Endothelial cell of umbilical vein (primary cell): ENCODE measurements at regions not wholly inside any gene's neighbourhood (a gene's known extent, or its start where the extent isn't known, plus 50 kb on each side); places are given as distances from the start of the nearest gene placed in this dataset.

Experiments
- BruUV-seq: library from RNA; stranded (reverse); fragments of 400-500 nt; replicated peaks from 2 replicates; lab custom pipeline; 2021; lab: Mats Ljungman, UMichigan
- CTCF ChIA-PET: fragments of 300-600, 350-600 bp; sonication (Branson Sonifier 250); formaldehyde crosslinking; loops from one replicate; lab custom pipeline; 2021; ENCODE audit warnings: antibody characterized with exemption, inconsistent platforms; lab: Charles Lee
- POLR2A ChIA-PET: fragments of 300-600, 350-600 bp; sonication (Branson Sonifier 250); formaldehyde crosslinking; loops from one replicate; lab custom pipeline; 2021; ENCODE audit warnings: antibody characterized with exemption, inconsistent platforms; lab: Charles Lee
- DNase-seq: peaks from one replicate; pipeline ENCODE4 v3.0.0-alpha.2; 2011; ENCODE audit warnings: low read depth, low spot score
- FAIRE-seq: peaks from 2 replicates; lab custom pipeline; 2011; peaks lifted over from hg19 to GRCh38; lab: Jason Lieb, UNC
- H2AFZ ChIP-seq: 2 replicates; pipeline ENCODE4 v1.6.0; 2012; ENCODE audit warnings: low read depth, low read length, control low read depth, inconsistent platforms
- H3K27ac ChIP-seq: 2 replicates; pipeline ENCODE4 v1.5.1; 2011; ENCODE audit warnings: low read depth, mild to moderate bottlenecking, control low read depth, low read length, moderate library complexity; ENCODE audit not compliant: insufficient read depth
- H3K27me3 ChIP-seq, 2 experiments: 2 replicates each; pipeline versions ENCODE4 v1.6.0 to v1.6.1; 2011; ENCODE audit warnings: low read length in 2 of 2, mixed read lengths in 1 of 2; ENCODE audit not compliant: control insufficient read depth in 2 of 2, insufficient read depth in 2 of 2
- H3K36me3 ChIP-seq, 2 experiments: 2 replicates in 1 of 2; 3 replicates in 1 of 2; pipeline ENCODE4 v1.5.1; 2011; ENCODE audit warnings: low read length in 2 of 2, mild to moderate bottlenecking in 1 of 2, moderate library complexity in 1 of 2; ENCODE audit not compliant: control insufficient read depth in 2 of 2, insufficient read depth in 2 of 2; ENCODE audit errors: extremely low read depth in 1 of 2
- H3K4me1 ChIP-seq: 3 replicates; pipeline ENCODE4 v1.5.1; 2011; ENCODE audit warnings: mild to moderate bottlenecking, low read length; ENCODE audit not compliant: control insufficient read depth, insufficient read depth; ENCODE audit errors: extremely low read depth
- H3K4me2 ChIP-seq: 2 replicates; pipeline ENCODE4 v1.6.1; 2011; ENCODE audit warnings: low read length, control low read depth, mixed read lengths; ENCODE audit not compliant: insufficient read depth
- H3K4me3 ChIP-seq, 3 experiments: fragments of 200-600 bp in 1 of 3; sonication (generic), shearing (Covaris generic) in 1 of 3; replicated peaks in 1 of 3; 2 replicates each; pipeline ENCODE4 v1.5.1; 2011 to 2016; ENCODE audit warnings: control low read depth in 3 of 3, low read length in 3 of 3, mild to moderate bottlenecking in 2 of 3, inconsistent platforms in 1 of 3, low read depth in 1 of 3, moderate library complexity in 1 of 3; ENCODE audit not compliant: insufficient read depth in 1 of 3
- H3K79me2 ChIP-seq: 2 replicates; pipeline ENCODE4 v1.6.0; 2012; ENCODE audit warnings: low read length, inconsistent platforms; ENCODE audit not compliant: control insufficient read depth, insufficient read depth
- H3K9ac ChIP-seq: replicated peaks from 2 replicates; pipeline ENCODE3; 2011; ENCODE audit warnings: low read length, control low read depth; ENCODE audit not compliant: insufficient read depth; ENCODE audit errors: extremely low read depth
- H3K9me1 ChIP-seq: replicated peaks from 3 replicates; pipeline ENCODE4 v1.6.0; 2011; ENCODE audit warnings: mild to moderate bottlenecking, low read length; ENCODE audit not compliant: control insufficient read depth, insufficient read depth; ENCODE audit errors: extremely low read depth
- H3K9me3 ChIP-seq: replicated peaks from 2 replicates; pipeline ENCODE4 v1.5.1; 2012; ENCODE audit warnings: low read length, inconsistent platforms; ENCODE audit not compliant: control insufficient read depth, insufficient read depth
- H4K20me1 ChIP-seq: replicated peaks from 2 replicates; pipeline ENCODE3; 2011; ENCODE audit warnings: mild to moderate bottlenecking, low read length; ENCODE audit not compliant: control insufficient read depth, insufficient read depth; ENCODE audit errors: extremely low read depth
- EZH2 ChIP-seq: IDR thresholded peaks from 2 replicates; pipeline ENCODE4 v1.6.1; 2012; ENCODE audit warnings: borderline replicate concordance, low read depth, mild to moderate bottlenecking, moderate library complexity, low read length, inconsistent platforms; ENCODE audit not compliant: severe bottlenecking
- JUN ChIP-seq: IDR thresholded peaks from 2 replicates; pipeline ENCODE4 v1.6.1; 2011; ENCODE audit warnings: borderline replicate concordance, low read depth; ENCODE audit not compliant: insufficient read length, insufficient read depth
- MYC ChIP-seq: IDR thresholded peaks from one replicate; pipeline ENCODE4 v1.6.1; 2011; ENCODE audit warnings: mild to moderate bottlenecking, low read depth, low read length
- POLR2AphosphoS5 ChIP-seq: IDR thresholded peaks from 2 replicates; pipeline ENCODE4 v1.6.1; 2012; ENCODE audit warnings: low read depth, mild to moderate bottlenecking, control low read depth, low read length, moderate library complexity; ENCODE audit not compliant: insufficient read depth
- dilution Hi-C: fragments of 300-500 bp; cut with MboI; formaldehyde crosslinking; loops from one replicate; pipeline ENCODE4 v1.15.0; 2019; ENCODE audit warnings: low sequenced_read_pairs; ENCODE audit not compliant: extremely low pct_ligation_motif_present
- intact Hi-C: fragments of 100-400 bp; cut with micrococcal nuclease; formaldehyde crosslinking; loops from one replicate; pipeline ENCODE4 v1.10.0; 2022

DNA sequence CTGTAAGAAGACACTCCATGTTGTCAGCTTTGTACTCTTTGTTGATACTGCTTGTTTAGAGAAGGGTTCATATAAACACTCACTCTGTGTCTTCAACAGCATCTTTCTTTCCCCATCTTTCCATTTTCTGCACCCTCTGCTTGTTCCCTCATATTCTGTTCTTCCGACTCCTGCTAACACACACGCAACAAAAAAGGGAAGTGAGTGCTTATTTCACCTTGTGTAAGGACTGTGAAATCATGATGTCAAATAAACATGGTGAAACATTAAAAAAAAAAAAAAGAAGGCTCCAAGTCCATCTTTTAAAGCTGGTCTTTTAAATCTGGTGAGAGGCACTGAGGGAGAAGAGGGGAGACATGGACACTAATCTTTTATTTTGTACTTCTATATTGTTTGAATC is 145.4 kb downstream of the RPAP3 start:
- H3K4me2 ChIP-seq: no peak overlapping the region
- H3K9ac ChIP-seq: no peak overlapping the region
- intact Hi-C loops: no loop called here
- TF ChIP-seq POLR2AphosphoS5 (no peak), MYC (no peak), EZH2 (no peak)
- no peak for DNase-seq
- H4K20me1 ChIP-seq: no peaks in the 10 kb centered on the region
- no peak overlapping the region for H3K4me3 ChIP-seq
- FAIRE-seq: no peak
- ChIA-PET POLR2A (no interaction called here), CTCF (interaction anchor here (1.4 kb wide), 1 partner anchor 16 kb away, joined by 3 read pairs; no protein-coding TSS in a partner anchor)
- no TSS peak for BruUV-seq
- no peaks in the 10 kb centered on the region for H3K4me1 ChIP-seq
- no peaks in the 10 kb centered on the region for H3K36me3 ChIP-seq
- H3K27me3 ChIP-seq: peaks cover 4 to 5% of the 10 kb centered on the region in 2 experiments
- H3K27ac ChIP-seq: no peak overlapping the region
- dilution Hi-C loops: no loop called here
- H3K9me1 ChIP-seq: no peaks in the 10 kb centered on the region
- H2AFZ ChIP-seq: no peak overlapping the region
- no peaks in the 10 kb centered on the region for H3K9me3 ChIP-seq
- no peaks in the 10 kb centered on the region for H3K79me2 ChIP-seq

DNA sequence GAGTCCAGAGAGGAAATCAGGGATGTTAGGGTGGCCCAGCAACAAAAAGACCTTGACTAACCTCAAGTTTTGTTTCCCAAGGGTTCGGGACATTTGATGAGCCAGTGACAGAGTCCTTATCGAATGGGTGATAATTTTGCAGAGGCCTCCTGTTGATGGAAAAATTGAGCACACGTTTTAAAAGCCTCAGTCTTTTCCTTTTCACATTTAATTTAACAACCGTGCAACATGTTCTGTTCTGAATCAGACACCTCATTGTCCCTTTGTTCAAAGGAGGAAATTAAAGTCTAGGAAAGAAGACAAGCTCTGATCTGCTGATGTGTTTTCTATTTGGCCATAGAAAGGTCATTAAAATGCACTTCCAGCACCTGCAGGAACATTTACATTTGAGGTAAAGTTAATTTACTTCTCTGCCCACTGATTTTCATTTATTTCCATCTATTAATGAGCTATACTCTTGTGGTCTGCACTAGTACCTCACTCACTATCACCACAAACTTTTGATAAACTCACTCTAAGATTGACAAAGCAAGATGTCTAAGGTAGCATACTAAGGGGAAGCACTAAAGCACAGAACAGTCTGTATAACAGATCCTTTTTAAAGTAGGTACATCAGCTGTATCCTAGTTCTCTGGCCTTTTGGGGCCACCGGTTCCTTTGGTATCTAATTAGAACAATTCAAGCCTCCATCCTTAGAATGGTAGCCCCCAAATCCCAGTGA is 147.0 kb downstream of the RPAP3 start:
- BruUV-seq: no TSS peak
- no peak for TF ChIP-seq EZH2
- no peak for TF ChIP-seq JUN
- no peak for TF ChIP-seq POLR2AphosphoS5

More for the DNA sequence above, 147.0 kb downstream of the RPAP3 start:
- Histone ChIP-seq H3K9ac (no peak overlapping the region), H4K20me1 (no peaks in the 10 kb centered on the region), H2AFZ (no peak overlapping the region), H3K4me2 (no peak overlapping the region), H3K4me3 (no peak overlapping the region), H3K79me2 (no peaks in the 10 kb centered on the region), H3K9me3 (no peaks in the 10 kb centered on the region), H3K9me1 (no peaks in the 10 kb centered on the region), H3K27ac (no peak overlapping the region), H3K4me1 (no peaks in the 10 kb centered on the region), H3K36me3 (no peaks in the 10 kb centered on the region), H3K27me3 (peaks cover 4 to 5% of the 10 kb centered on the region in 2 experiments)
- intact Hi-C loops: no loop called here
- dilution Hi-C loops: no loop called here
- ChIA-PET CTCF (interaction anchor here (1.4 kb wide), 1 partner anchor 18 kb away, joined by 3 read pairs; no protein-coding TSS in a partner anchor), POLR2A (no interaction called here)
- no peak for DNase-seq
- FAIRE-seq: no peak
